Inferior parietal cortex (tissue), 1 donor: ENCODE measurements at regions not wholly inside any gene's neighbourhood (a gene's known extent, or its start where the extent isn't known, plus 50 kb on each side); places are given as distances from the start of the nearest gene placed in this dataset.
"Not testable (repeated sequence)": the region's sequence is repeated elsewhere in the genome, so short reads cannot be mapped to it uniquely, and the experiment has no call there.

Experiments used
- DNase-seq: peaks from one replicate; pipeline ENCODE4 v3.0.0-alpha.2; 2016; ENCODE audit errors: extremely low spot score

GRCh38 chr6:122248844-122249243, 150.6 kb upstream of the HSF2 start:
- DNase-seq = no peak

DNA sequence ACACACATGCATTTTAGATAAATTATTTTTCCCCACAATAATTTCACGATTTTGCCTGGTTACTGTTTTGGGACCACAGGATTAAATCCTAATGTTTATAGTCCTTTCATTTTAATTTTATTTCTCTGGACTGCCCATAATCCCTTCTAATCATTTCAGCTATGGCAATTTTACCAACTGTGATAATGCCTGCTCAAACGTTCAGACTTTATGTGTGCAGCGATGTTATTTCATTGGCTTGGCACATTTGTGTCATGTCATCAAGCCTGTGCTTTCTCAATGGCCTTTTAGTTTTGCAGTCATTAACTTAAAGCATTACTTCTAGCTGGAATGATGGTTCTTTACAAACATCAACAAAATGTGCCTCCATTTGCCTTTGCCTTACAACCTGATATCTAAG, 140.6 kb upstream of the HSF2 start:
- DNase-seq = no peak

- DNase-seq = no peak
Observed at GRCh38 chr6:122264557-122264956, 134.9 kb upstream of the HSF2 start.

DNA sequence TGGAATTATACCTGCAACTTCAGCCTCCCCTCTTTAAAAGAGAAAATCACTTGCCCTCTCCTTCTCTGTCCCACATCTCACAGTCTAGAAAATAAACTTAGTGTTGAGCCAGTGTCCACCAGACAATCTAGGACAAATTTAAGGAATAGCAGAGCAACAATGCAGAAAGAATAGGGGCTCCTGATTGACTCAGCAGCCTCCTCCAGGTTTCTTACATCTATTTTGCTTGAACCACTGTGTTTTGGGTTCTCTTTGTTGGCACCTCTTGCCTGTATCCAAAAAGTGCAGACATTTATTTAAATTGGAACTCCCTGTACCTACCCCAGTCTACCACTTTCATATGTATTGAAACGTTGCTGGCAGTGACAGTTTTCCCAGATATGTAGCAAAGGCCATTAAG, 133.7 kb upstream of the HSF2 start:
- DNase-seq = no peak

DNA sequence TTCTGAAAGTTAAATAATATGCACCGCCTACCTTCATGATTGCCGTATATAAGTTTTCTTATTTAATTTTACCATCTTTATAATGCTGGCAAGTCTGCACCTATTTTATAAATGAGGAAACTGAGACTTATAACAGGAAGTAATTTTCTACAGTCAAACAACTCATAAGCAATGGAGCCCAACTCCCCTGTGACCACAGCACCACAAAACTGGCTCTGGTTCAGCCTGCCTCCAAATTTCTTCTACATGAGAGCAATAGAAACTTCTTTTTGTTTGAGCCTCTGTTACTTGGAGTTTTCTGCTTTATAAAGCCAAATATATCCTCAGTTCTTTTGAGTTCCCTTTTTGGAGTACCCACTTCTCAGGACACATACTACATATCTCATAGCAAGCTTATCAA, 131.1 kb upstream of the HSF2 start:
- no peak for DNase-seq

GRCh38 chr6:122276637-122277036, 122.8 kb upstream of the HSF2 start:
- DNase-seq = no peak

GRCh38 chr6:122280105-122281021, 119.1 kb upstream of the HSF2 start:
- not testable (repeated sequence) for DNase-seq

GRCh38 chr6:122283884-122284283, 115.6 kb upstream of the HSF2 start:
- DNase-seq = no peak

- no peak for DNase-seq
Observed at GRCh38 chr6:122284848-122285247, 114.6 kb upstream of the HSF2 start.

- DNase-seq = no peak
Observed at GRCh38 chr6:122285292-122285913, 114.0 kb upstream of the HSF2 start.

DNA sequence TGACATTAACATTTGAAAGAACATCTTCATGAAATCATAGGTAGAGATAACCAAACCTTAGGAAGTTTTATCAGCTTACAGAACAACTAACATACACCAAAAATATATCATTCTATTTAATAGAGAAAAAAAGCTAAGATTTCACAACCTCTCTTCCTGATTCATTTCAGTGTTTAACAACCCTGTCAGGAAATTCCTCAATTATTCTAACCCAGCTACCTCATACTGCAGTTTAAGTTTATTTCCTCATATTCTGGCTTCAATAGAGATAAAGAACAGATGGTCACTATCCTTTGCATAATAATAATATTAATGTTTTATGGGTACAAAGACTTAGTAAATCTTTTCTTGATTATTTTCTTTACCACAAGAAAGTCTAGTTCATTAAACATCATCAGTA, 112.9 kb upstream of the HSF2 start:
- no peak for DNase-seq

- DNase-seq = peak; percentile 63
Observed at GRCh38 chr6:122289762-122290539, 109.5 kb upstream of the HSF2 start.

- no peak for DNase-seq
Observed at GRCh38 chr6:122297010-122297409, 102.4 kb upstream of the HSF2 start.

DNA sequence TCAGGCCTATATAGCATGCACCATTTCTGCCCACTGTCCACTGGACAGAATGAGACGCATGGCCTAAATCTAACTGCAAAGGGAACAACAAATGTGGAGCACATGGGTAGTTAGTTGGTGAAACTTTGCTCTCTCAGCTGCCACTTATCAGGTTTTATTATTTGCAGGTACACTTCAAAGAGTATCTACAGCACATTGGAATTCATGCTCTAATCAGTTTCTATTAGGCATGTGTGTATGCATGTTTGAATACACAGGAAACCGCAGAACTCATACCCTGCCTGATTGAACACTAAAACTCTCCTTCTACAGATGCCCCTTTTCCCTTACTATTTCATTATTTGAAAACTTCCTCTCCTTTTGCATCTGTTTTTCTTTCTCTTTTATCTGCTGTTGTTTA, 97.4 kb upstream of the HSF2 start:
- no peak for DNase-seq

- no peak for DNase-seq
Observed at GRCh38 chr6:122307577-122307976, 91.9 kb upstream of the HSF2 start.

DNA sequence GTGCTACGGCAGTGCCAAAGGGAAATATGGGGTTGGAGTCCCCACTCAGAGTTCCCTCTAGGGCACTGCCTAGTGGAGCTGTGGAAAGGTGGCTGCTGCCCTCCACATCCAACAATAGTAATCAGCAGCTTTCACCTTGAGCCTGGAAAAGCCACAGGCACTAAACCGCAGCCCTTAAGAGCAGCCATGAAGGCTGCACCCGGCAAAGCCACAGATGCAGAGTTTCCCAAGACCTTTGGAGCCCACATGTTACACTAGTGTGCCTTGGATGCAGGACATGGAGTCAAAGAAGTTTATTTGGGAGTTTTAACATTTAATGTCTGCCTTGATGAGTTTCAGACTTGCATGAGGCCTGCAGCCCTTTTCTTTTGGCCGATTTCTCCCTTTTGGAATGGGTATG, 91.4 kb upstream of the HSF2 start:
- no peak for DNase-seq

- no peak for DNase-seq
Observed at GRCh38 chr6:122315842-122316241, 83.6 kb upstream of the HSF2 start.

DNA sequence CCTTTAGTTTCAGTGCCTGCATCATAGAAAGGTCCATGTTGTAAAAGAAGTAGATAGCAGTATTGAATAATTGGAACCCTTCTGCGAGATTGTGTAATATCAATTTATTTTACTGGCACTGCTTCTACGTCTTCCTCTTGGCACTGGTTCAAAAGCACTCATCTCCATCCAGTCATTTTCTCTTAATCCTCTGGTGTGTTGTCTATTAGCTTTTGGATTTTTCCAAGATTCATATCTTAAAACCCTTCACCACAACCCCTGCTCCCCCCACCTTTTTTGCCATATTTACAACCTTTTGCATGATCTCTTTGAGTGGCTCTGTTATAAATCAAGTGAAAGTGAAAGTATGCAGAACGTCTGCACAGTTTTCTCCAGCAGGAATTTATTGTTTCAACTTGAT, 76.6 kb upstream of the HSF2 start:
- DNase-seq = no peak

DNA sequence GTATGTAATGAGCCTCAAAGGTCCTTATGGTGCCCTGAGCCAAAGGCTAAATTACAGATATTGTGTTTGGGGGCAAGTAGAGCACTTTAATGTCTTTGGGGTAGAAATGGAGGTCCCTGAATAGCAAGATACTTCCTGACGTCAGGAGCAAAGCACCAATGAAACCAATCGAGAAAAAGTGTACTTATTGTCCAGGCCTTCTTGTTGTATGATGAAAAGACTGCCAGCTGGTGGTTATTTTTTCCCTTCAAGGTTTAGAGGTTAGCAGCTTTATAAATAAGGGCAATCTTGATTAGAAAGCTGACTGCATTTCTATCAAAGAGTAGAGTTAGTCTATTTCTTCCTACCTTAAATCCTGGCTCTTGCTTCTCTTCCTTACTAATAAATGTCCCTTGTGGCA, 76.1 kb upstream of the HSF2 start:
- DNase-seq = no peak

DNA sequence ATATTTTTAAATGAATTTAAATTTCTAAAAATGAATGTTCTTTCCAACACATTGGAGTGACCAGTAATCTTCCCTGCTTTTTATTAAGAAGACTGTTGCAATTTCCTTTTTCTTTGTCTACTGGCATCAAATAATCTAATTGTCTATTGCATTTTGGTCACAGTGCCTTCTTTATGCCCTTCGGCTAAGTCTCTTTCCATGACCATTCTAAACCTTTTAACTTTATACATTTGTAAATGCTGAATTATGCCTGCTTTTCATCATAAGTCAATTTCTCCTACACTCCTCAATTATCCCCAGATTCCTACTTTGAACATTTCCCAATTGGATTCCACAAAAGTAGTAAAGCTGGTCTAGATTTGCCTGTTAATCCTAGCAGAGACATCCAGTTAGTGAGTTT, 69.1 kb upstream of the HSF2 start:
- no peak for DNase-seq

- DNase-seq = no peak
Observed at GRCh38 chr6:122337645-122338044, 61.8 kb upstream of the HSF2 start.

- no peak for DNase-seq
Observed at GRCh38 chr6:122339661-122340060, 59.8 kb upstream of the HSF2 start.

- peak; percentile 20 for DNase-seq
Observed at GRCh38 chr6:122347280-122347679, 52.2 kb upstream of the HSF2 start.
